HEK293 (cell line): ENCODE measurements at regions not wholly inside any gene's neighbourhood (a gene's known extent, or its start where the extent isn't known, plus 50 kb on each side); places are given as distances from the start of the nearest gene placed in this dataset.
"Not testable (repeated sequence)": the region's sequence is repeated elsewhere in the genome, so short reads cannot be mapped to it uniquely, and the experiment has no call there.

Source experiments
- CTCF ChIA-PET: fragments of 350-600 bp; formaldehyde crosslinking; extraction: SDS; loops from one replicate; lab custom pipeline; 2021; ENCODE audit warnings: antibody characterized with exemption; lab: Yijun Ruan, JAX
- POLR2A ChIA-PET: fragments of 300-600 bp; formaldehyde crosslinking; extraction: SDS; loops from one replicate; lab custom pipeline; 2020; ENCODE audit warnings: antibody characterized with exemption, inconsistent platforms; lab: Yijun Ruan, JAX
- H3K27ac ChIP-seq: fragments of 200-500 bp; sonication (Bioruptor generic); 2 replicates; pipeline ENCODE4 v1.5.1; 2014; ENCODE audit warnings: low read depth, low read length, control low read depth, inconsistent platforms; ENCODE audit errors: extremely low read depth
- H3K36me3 ChIP-seq, 2 experiments: fragments of 200-500 bp in 1 of 2; sonication (Bioruptor generic) in 1 of 2; 1 replicate in 1 of 2; 2 replicates in 1 of 2; pipeline ENCODE4 v1.5.1; 2014 to 2017; ENCODE audit warnings: inconsistent platforms in 2 of 2, low read length in 2 of 2; ENCODE audit not compliant: control insufficient read depth in 2 of 2, insufficient read depth in 1 of 2
- H3K4me1 ChIP-seq: fragments of 200-500 bp; sonication (Bioruptor generic); 2 replicates; pipeline ENCODE4 v1.5.1; 2014; ENCODE audit warnings: mild to moderate bottlenecking, low read length, inconsistent platforms; ENCODE audit not compliant: control insufficient read depth, insufficient read depth
- H3K4me3 ChIP-seq: 2 replicates; pipeline ENCODE4 v1.5.1; 2011; ENCODE audit warnings: low read depth, mild to moderate bottlenecking, control low read depth, low read length, moderate library complexity
- H3K9me3 ChIP-seq: fragments of 200-500 bp; sonication (Bioruptor generic); 2 replicates; pipeline ENCODE4 v1.5.1; 2014; ENCODE audit warnings: low read depth, low read length, inconsistent platforms; ENCODE audit not compliant: control insufficient read depth, insufficient read depth
- HIC1 ChIP-seq: fragments of 450-650 bp; formaldehyde crosslinking; IDR thresholded peaks from 2 replicates; pipeline ENCODE4 v1.5.1; 2016; ENCODE audit warnings: missing biosample characterization, missing genetic modification characterization
- HOXD13 ChIP-seq: sonication (generic); formaldehyde crosslinking; IDR thresholded peaks from 2 replicates; pipeline ENCODE4 v1.8.0; 2022; ENCODE audit warnings: missing genetic modification reagents, borderline replicate concordance
- INSM2 ChIP-seq: fragments of 450-650 bp; formaldehyde crosslinking; IDR thresholded peaks from 2 replicates; pipeline ENCODE4 v1.5.1; 2016; ENCODE audit warnings: missing biosample characterization, missing genetic modification characterization
- PRDM1 ChIP-seq: fragments of 450-650 bp; formaldehyde crosslinking; IDR thresholded peaks from 2 replicates; pipeline ENCODE4; 2016; ENCODE audit warnings: missing biosample characterization, missing genetic modification characterization
- ZEB2 ChIP-seq: fragments of 450-650 bp; formaldehyde crosslinking; IDR thresholded peaks from 2 replicates; pipeline ENCODE4 v1.5.1; 2016; ENCODE audit warnings: missing biosample characterization, missing genetic modification characterization
- ZNF112 ChIP-seq: fragments of 450-650 bp; formaldehyde crosslinking; IDR thresholded peaks from 2 replicates; pipeline ENCODE4 v1.5.0; 2017; ENCODE audit warnings: missing biosample characterization, missing genetic modification characterization
- ZNF174 ChIP-seq: fragments of 450-650 bp; formaldehyde crosslinking; IDR thresholded peaks from 2 replicates; pipeline ENCODE4 v1.5.0; 2017; ENCODE audit warnings: missing biosample characterization, mild to moderate bottlenecking, missing genetic modification characterization
- ZNF211 ChIP-seq: fragments of 450-650 bp; formaldehyde crosslinking; IDR thresholded peaks from 2 replicates; pipeline ENCODE4 v1.5.1; 2016; ENCODE audit warnings: low read depth, missing biosample characterization, missing genetic modification characterization
- ZNF302 ChIP-seq: fragments of 450-650 bp; formaldehyde crosslinking; IDR thresholded peaks from 2 replicates; pipeline ENCODE4 v1.5.1; 2016; ENCODE audit warnings: missing biosample characterization, missing genetic modification characterization, low read depth
- ZNF362 ChIP-seq: fragments of 450-650 bp; formaldehyde crosslinking; IDR thresholded peaks from 2 replicates; pipeline ENCODE4 v1.5.1; 2016; ENCODE audit warnings: missing biosample characterization, missing genetic modification characterization
- ZNF37A ChIP-seq: fragments of 450-650 bp; IDR thresholded peaks from 2 replicates; pipeline ENCODE4 v1.5.1; 2018; ENCODE audit warnings: missing biosample characterization, missing genetic modification characterization
- ZNF449 ChIP-seq: fragments of 450-650 bp; formaldehyde crosslinking; IDR thresholded peaks from 2 replicates; pipeline ENCODE4 v1.5.1; 2017; ENCODE audit warnings: missing biosample characterization, mild to moderate bottlenecking, missing genetic modification characterization, moderate library complexity
- ZNF473 ChIP-seq: fragments of 450-650 bp; formaldehyde crosslinking; IDR thresholded peaks from 2 replicates; pipeline ENCODE4 v1.5.1; 2017; ENCODE audit warnings: missing biosample characterization, missing genetic modification characterization
- ZNF521 ChIP-seq: fragments of 450-650 bp; formaldehyde crosslinking; IDR thresholded peaks from 2 replicates; pipeline ENCODE4 v1.5.1; 2017; ENCODE audit warnings: missing biosample characterization, mild to moderate bottlenecking, missing genetic modification characterization
- ZNF544 ChIP-seq: fragments of 450-650 bp; formaldehyde crosslinking; IDR thresholded peaks from 2 replicates; pipeline ENCODE4 v1.5.0; 2017; ENCODE audit warnings: missing biosample characterization, missing genetic modification characterization
- ZNF610 ChIP-seq: fragments of 450-650 bp; formaldehyde crosslinking; IDR thresholded peaks from 2 replicates; pipeline ENCODE4 v1.5.1; 2016; ENCODE audit warnings: missing biosample characterization, missing genetic modification characterization, borderline replicate concordance
- ZNF639 ChIP-seq: fragments of 450-650 bp; formaldehyde crosslinking; IDR thresholded peaks from 2 replicates; pipeline ENCODE4 v1.5.1; 2016; ENCODE audit warnings: missing biosample characterization, missing genetic modification characterization
- ZNF76 ChIP-seq: fragments of 450-650 bp; formaldehyde crosslinking; IDR thresholded peaks from 2 replicates; pipeline ENCODE4; 2016; ENCODE audit warnings: low read depth, missing biosample characterization, missing genetic modification characterization, borderline replicate concordance
- ZNF791 ChIP-seq: fragments of 450-650 bp; formaldehyde crosslinking; IDR thresholded peaks from 2 replicates; pipeline ENCODE4 v1.5.1; 2016; ENCODE audit warnings: missing biosample characterization, missing genetic modification characterization
- ZSCAN16 ChIP-seq: fragments of 450-650 bp; formaldehyde crosslinking; IDR thresholded peaks from 2 replicates; pipeline ENCODE4 v1.5.1; 2016; ENCODE audit warnings: missing biosample characterization, missing genetic modification characterization

- CTCF ChIA-PET, result no interaction called here
These were observed 191.3 kb upstream of the ZNF32 start for GRCh38 chr10:43839973-43840372.

GRCh38 chr10:43834751-43835150, 186.1 kb upstream of the ZNF32 start:
- H3K4me3 ChIP-seq, H3K36me3 ChIP-seq, H3K9me3 ChIP-seq, H3K4me1 ChIP-seq, H3K27ac ChIP-seq, POLR2A ChIA-PET, CTCF ChIA-PET: not testable (repeated sequence)

More at GRCh38 chr10:43839973-43840372, 191.3 kb upstream of the ZNF32 start:
- Histone ChIP-seq H3K36me3 (no peaks in the 10 kb centered on the region), H3K4me1 (no peaks in the 10 kb centered on the region), H3K4me3 (no peak overlapping the region), H3K27ac (no peak overlapping the region), H3K9me3 (no peaks in the 10 kb centered on the region)
- TF ChIP-seq ZNF112 (tag by site-specific recombination), result no peak
- TF ChIP-seq ZNF37A (tag by site-specific recombination), result no peak
- TF ChIP-seq PRDM1, result no peak
- no peak for TF ChIP-seq ZNF302
- TF ChIP-seq INSM2 (tag by site-specific recombination), result no peak
- no peak for TF ChIP-seq ZNF521 (tag by site-specific recombination)
- TF ChIP-seq ZNF639, result no peak
- no peak for TF ChIP-seq ZNF362
- TF ChIP-seq ZNF211 (tag by site-specific recombination), result no peak
- no peak for TF ChIP-seq ZNF449 (tag by site-specific recombination)
- TF ChIP-seq ZNF544 (tag by site-specific recombination), result no peak
- no peak for TF ChIP-seq ZNF473 (tag by site-specific recombination)
- TF ChIP-seq ZNF174 (tag by site-specific recombination), result no peak
- no peak for TF ChIP-seq ZEB2 (tag by site-specific recombination)
- TF ChIP-seq ZNF610 (tag by site-specific recombination), result no peak
- TF ChIP-seq ZNF791 (tag by site-specific recombination), result no peak
- TF ChIP-seq HIC1 (tag by site-specific recombination), result no peak
- TF ChIP-seq ZSCAN16 (tag by site-specific recombination), result no peak
- TF ChIP-seq ZNF76 (tag by site-specific recombination), result no peak
- no peak for TF ChIP-seq HOXD13 (CRISPR knock-in tag)
- POLR2A ChIA-PET, result no interaction called here
